ENCODE measurements at regions not wholly inside any gene's neighbourhood (a gene's known extent, or its start where the extent isn't known, plus 50 kb on each side); places are given as distances from the start of the nearest gene placed in this dataset.

- intact Hi-C loops (cut with DNase I, micrococcal nuclease): no loop called here
- ATAC-seq: no peak
Observed at GRCh38 chr5:153136910-153137614, 353.4 kb upstream of the GRIA1 start.

DNA sequence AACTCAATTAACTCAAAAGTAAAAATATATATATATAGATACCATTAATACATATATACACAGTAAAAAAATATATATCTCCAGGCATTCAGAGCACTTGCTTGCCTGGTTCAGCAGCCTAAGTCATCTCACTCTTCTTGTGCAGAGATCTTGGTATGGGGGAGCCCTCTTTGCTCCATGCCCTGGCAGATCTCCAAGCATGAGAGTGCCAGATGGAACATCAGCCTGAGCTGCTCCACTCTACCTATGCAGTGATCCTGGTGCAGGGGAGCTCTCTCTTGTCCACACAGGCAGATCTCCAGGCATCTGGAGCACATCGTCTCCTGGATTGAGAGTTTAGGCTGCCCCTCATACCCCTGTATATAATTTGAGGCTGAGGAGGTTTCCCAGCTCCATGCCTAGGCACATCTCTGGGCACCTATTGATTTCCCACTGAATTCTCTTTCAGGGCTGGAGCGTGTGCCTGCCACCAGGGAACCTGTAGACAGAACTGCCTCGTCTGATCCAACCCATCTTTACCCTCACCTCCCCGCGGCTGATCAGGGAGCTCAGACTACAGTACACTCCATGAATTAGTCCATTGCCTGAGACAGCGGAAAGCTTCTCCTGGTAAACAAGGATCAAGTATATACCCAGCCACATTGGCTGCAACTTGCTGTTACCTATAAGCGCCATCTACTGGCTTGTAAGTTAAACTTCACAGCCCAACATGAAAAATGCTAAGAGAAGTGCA is 342.4 kb upstream of the GRIA1 start:
- no peak for DNase-seq
- intact Hi-C loops (cut with DNase I, micrococcal nuclease): no loop called here
- ATAC-seq: peak; percentile 40

More at GRCh38 chr5:153136910-153137614, 353.4 kb upstream of the GRIA1 start:
- DNase-seq: no peak

DNA sequence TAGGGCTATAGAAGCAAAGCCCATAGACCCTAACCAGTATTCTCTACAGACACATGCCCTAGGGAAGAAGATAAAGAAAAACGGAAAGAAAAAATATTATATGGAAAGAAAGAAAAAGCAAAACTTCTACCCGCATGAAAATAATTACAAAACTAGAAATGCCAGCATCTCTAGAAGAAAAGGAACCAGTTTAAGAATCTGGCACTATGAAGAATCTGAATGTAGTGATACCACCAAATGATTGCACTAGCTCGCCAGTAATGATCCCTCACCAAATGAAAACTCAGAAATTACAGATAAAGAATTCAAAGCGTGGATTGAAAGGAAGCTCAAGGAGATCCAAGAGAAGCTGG is 341.9 kb upstream of the GRIA1 start:
- no peak for ATAC-seq
- no peak for DNase-seq
- intact Hi-C loops (cut with DNase I, micrococcal nuclease): no loop called here

DNA sequence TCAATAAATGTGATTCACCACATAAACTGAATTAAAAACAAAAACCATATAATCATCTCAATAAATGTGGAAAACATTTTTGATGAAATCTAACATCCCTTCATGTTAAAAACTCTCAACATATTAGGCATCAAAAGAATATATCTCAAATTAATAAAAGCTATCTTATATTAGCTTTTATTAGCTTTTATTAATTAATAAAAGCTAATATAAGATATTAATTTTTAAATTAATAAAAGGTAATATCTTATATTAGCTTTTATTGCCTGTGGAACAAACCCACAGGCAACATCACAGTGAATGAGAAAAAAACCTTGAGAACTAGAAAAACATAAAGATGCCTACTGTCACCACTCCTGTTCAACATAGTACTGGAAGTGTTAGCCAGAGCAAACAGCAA is 338.9 kb upstream of the GRIA1 start:
- intact Hi-C loops (cut with DNase I, micrococcal nuclease): no loop called here
- ATAC-seq: no peak
- no peak for DNase-seq

GRCh38 chr5:153153086-153153485 is 337.4 kb upstream of the GRIA1 start:
- DNase-seq: no peak
- no peak for ATAC-seq
- intact Hi-C loops (cut with DNase I, micrococcal nuclease): no loop called here

DNA sequence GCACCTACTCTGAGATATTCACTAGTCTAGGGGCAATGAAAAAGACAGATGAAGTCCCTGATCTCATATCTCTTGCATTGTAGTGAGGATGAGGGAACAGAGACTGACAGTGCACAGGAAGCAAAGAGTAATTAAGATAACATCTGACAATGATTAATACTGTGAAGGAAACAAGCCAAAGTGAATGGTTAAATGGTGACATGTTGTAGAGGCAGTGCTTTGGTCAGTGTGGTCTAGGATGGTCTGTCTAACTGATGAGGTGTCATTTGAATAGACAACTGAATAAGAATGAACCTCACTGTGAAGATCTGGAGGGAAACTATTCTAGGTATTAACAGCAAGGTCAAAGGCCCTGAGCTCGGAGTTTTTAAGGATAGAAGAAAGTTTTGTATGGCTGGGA is 333.3 kb upstream of the GRIA1 start:
- DNase-seq (no peak), ATAC-seq (no peak)
- intact Hi-C loops (cut with DNase I, micrococcal nuclease): no loop called here

GRCh38 chr5:153158608-153159007 is 331.9 kb upstream of the GRIA1 start:
- intact Hi-C loops (cut with DNase I, micrococcal nuclease): no loop called here
- ATAC-seq: no peak
- DNase-seq: no peak

DNA sequence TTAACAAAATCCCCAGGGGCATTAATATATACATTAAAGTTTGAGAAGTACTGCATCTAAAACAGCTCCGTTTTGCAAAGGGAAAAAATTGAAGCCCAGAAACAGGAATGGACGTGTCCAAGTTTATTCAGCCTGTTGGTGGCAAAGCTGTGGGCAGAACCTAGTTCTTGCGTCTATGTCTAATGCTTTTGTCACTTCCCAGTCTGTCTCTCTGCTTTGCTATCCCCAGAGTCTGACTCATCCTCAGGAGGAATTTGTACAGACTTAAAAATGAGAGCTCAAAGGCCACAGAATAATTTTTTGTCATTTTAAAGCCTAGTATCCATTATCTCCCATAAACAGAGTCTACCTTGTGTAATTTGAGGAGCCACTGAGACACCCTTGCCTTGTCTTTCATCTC is 330.9 kb upstream of the GRIA1 start:
- intact Hi-C loops (cut with DNase I, micrococcal nuclease): no loop called here
- DNase-seq (no peak), ATAC-seq (no peak)

- intact Hi-C loops (cut with DNase I, micrococcal nuclease): no loop called here
- no peak for DNase-seq
- ATAC-seq: no peak
Observed at GRCh38 chr5:153168241-153168640, 322.2 kb upstream of the GRIA1 start.

- intact Hi-C loops (cut with DNase I, micrococcal nuclease): no loop called here
- ATAC-seq: no peak
- no peak for DNase-seq
Observed at GRCh38 chr5:153187503-153187902, 303.0 kb upstream of the GRIA1 start.

DNA sequence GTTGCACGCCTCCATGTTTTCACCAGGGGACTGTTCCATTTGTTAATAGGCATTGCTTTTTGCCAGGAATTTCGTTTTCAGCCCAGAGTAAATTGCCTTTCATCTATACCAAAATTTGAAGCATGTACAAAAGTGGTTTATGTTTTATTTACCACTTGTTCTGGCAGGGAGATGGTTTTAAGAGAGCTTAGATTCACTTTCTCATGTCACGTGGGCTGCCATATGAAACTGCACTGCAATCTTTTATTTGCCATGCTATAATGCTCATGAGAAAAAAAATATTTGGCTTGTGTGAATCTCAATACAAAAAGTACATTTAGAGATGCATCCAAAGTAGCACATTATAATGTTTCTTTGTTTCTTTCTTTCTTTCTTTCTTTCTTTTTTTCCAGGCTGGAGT is 284.1 kb upstream of the GRIA1 start:
- no peak for DNase-seq
- intact Hi-C loops (cut with DNase I, micrococcal nuclease): no loop called here
- ATAC-seq: no peak

- intact Hi-C loops (cut with DNase I, micrococcal nuclease): no loop called here
- DNase-seq (no peak), ATAC-seq (no peak)
Observed at GRCh38 chr5:153209016-153209415, 281.5 kb upstream of the GRIA1 start.

- intact Hi-C loops (cut with DNase I, micrococcal nuclease): no loop called here
- no peak for ATAC-seq
- DNase-seq: no peak
Observed at GRCh38 chr5:153209687-153210086, 280.8 kb upstream of the GRIA1 start.

DNA sequence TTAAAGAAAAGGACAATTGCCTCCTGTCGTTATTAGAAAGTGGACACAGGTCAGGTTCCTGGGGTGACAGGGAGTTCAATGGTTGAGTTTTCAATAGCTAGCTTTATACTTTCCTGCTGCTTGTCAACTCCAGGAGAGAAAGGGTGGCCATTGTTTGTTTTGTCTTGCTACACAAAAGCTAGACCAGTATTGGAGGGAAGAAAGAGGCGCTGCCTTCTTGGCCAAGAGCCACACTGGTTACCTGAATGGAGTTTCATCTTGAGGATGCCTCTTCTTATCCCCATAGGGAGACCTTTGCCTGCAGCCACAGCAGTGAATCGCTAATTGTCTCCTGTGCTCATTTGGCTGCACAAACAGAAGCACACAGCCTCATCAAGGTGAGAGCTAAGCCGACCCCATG is 279.4 kb upstream of the GRIA1 start:
- no peak for DNase-seq
- no peak for ATAC-seq
- intact Hi-C loops (cut with DNase I, micrococcal nuclease): no loop called here

DNA sequence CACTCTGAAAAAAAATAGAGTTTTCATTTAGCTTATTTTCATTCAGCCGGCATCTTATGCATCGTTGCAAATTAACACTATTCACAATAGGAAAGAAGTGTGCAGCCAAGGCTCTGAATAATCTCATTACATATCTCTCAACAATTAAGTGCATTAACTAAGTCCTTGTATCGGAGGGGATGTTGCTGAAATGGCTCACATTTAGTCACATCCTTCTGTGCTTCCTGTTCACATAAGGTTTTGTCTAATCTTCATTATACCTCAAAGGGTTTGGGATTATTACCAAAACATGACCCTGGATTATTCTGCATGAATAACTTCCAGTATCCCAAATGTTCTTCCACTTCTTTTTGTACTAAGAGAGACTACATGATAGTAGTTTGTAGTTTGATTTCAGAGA is 278.0 kb upstream of the GRIA1 start:
- no peak for ATAC-seq

GRCh38 chr5:153222936-153223335 is 267.5 kb upstream of the GRIA1 start:
- no peak for ATAC-seq
- DNase-seq: no peak
- intact Hi-C loops (cut with DNase I, micrococcal nuclease): no loop called here

More for the DNA sequence above, 278.0 kb upstream of the GRIA1 start:
- no peak for DNase-seq
- intact Hi-C loops (cut with DNase I, micrococcal nuclease): no loop called here

- ATAC-seq: no peak
- DNase-seq: no peak
- intact Hi-C loops (cut with DNase I, micrococcal nuclease): no loop called here
Observed at GRCh38 chr5:153223376-153223775, 267.1 kb upstream of the GRIA1 start.

DNA sequence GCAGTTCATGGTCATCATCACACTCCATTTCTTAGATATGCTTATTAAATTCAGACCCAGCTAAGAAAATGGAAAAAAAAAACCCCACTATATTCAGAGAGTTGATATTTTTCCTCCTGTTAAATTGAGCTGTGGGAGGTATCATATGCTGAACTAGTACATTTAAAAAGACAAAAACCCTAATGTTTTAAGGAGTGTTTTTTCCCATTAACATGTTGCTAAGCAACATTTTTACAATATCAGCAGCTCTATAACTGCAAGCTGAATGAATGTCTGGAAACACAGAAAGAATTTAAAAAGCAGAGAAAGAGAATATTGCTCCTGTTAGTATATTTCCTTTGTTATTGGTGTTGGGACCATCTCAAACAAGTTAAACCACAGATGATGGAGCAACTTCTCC is 265.8 kb upstream of the GRIA1 start:
- intact Hi-C loops (cut with DNase I, micrococcal nuclease): no loop called here
- ATAC-seq (no peak), DNase-seq (no peak)

DNA sequence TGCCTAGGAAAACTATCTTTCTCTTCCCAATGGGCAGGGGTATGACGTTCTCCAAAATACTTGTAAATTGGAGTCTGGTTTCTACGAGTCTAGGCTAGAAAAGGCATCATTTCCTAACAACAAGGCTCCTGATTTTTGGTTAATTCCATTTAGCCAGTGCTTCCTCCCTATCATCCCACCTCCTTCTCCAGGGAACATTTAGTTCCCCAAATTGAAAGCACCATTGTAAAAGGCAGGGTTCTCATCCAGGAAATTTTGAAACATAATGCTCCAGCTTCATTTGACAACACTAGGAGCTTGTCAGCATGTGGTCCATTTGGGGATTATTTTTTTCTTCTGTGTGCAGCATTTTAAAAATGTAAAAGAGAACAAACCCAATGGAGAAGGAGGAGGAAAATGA is 256.5 kb upstream of the GRIA1 start:
- ATAC-seq: no peak
- no peak for DNase-seq
- intact Hi-C loops (cut with DNase I, micrococcal nuclease): no loop called here

- intact Hi-C loops (cut with DNase I, micrococcal nuclease): no loop called here
- ATAC-seq (no peak), DNase-seq (no peak)
Observed at GRCh38 chr5:153236319-153236718, 254.2 kb upstream of the GRIA1 start.

Data from left colon (tissue), 2 donors.